ENCODE measurements at regions not wholly inside any gene's neighbourhood (a gene's known extent, or its start where the extent isn't known, plus 50 kb on each side); places are given as distances from the start of the nearest gene placed in this dataset.

- Histone ChIP-seq H3K4me1 (peaks cover 0 to 14% (median 0%) of the 10 kb centered on the region in 4 donors), H3K27me3 (no peaks in the 10 kb centered on the region), H3K27ac (no peak overlapping the region), H3K4me3 (no peak overlapping the region), H3K36me3 (no peaks in the 10 kb centered on the region), H3K9me3 (no peaks in the 10 kb centered on the region)
- intact Hi-C loops (cut with DNase I), result no loop called here
- ATAC-seq (peak in 1 of 4 donors; percentile 6), DNase-seq (no peak)
- 30% methylated on average over 4 of the region's 4 CpGs for WGBS (ENCODE audit: insufficient coverage, low coverage, low lambda C conversion rate, missing lambda C conversion rate)
- TF ChIP-seq CTCF (IDR thresholded peaks at IDR 0.05) (no peak), POLR2A (IDR thresholded peaks at IDR 0.05) (no peak)
Observed at GRCh38 chr2:204183608-204184007, 247.0 kb downstream of the ICOS start.

- H3K9me3 ChIP-seq, result no peaks in the 10 kb centered on the region
- H3K4me1 ChIP-seq, result peaks cover 0 to 14% (median 0%) of the 10 kb centered on the region in 4 donors
- WGBS (ENCODE audit: insufficient coverage, low coverage, low lambda C conversion rate, missing lambda C conversion rate), result 84% methylated on average over 4 of the region's 4 CpGs
- DNase-seq, result no peak
- ATAC-seq, result no peak
- H3K27me3 ChIP-seq, result no peaks in the 10 kb centered on the region
- intact Hi-C loops (cut with DNase I), result no loop called here
- no peak overlapping the region for H3K27ac ChIP-seq
- no peak for TF ChIP-seq CTCF (IDR thresholded peaks at IDR 0.05)
- no peak for TF ChIP-seq POLR2A (IDR thresholded peaks at IDR 0.05)
- no peaks in the 10 kb centered on the region for H3K36me3 ChIP-seq
- H3K4me3 ChIP-seq, result no peak overlapping the region
Observed at GRCh38 chr2:204184226-204184625, 247.7 kb downstream of the ICOS start.

- DNase-seq (no peak), ATAC-seq (peak; percentile 88 to 96 (median 95))
- no peaks in the 10 kb centered on the region for H3K9me3 ChIP-seq
- no peak for TF ChIP-seq POLR2A (IDR thresholded peaks at IDR 0.05)
- no peak for TF ChIP-seq CTCF (IDR thresholded peaks at IDR 0.05)
- no peaks in the 10 kb centered on the region for H3K36me3 ChIP-seq
- intact Hi-C loops (cut with DNase I), result no loop called here
- 51% methylated on average over 4 of the region's 4 CpGs for WGBS (ENCODE audit: insufficient coverage, low coverage, low lambda C conversion rate, missing lambda C conversion rate)
- H3K4me1 ChIP-seq, result peaks cover 0 to 14% (median 0%) of the 10 kb centered on the region in 4 donors
- peak overlapping the region in 1 of 3 donors; percentile 14 for H3K27ac ChIP-seq
- H3K27me3 ChIP-seq, result no peaks in the 10 kb centered on the region
- no peak overlapping the region for H3K4me3 ChIP-seq
Observed at GRCh38 chr2:204187229-204188083, 250.9 kb downstream of the ICOS start.

GRCh38 chr2:204191574-204191973, 255.0 kb downstream of the ICOS start:
- no peak overlapping the region for H3K27ac ChIP-seq

More at GRCh38 chr2:204191574-204191973, 255.0 kb downstream of the ICOS start:
- Histone ChIP-seq H3K36me3 (no peaks in the 10 kb centered on the region), H3K4me3 (no peak overlapping the region), H3K4me1 (peaks cover 0 to 14% (median 0%) of the 10 kb centered on the region in 4 donors), H3K9me3 (no peaks in the 10 kb centered on the region), H3K27me3 (no peaks in the 10 kb centered on the region)
- ATAC-seq (no peak), DNase-seq (no peak)
- TF ChIP-seq POLR2A (IDR thresholded peaks at IDR 0.05) (no peak), CTCF (IDR thresholded peaks at IDR 0.05) (no peak)
- intact Hi-C loops (cut with DNase I), result no loop called here

Data from right lobe of liver (tissue), 6 donors.